Suprapubic skin (tissue), 4 donors: ENCODE measurements at regions not wholly inside any gene's neighbourhood (a gene's known extent, or its start where the extent isn't known, plus 50 kb on each side); places are given as distances from the start of the nearest gene placed in this dataset.
A peak's percentile ranks its signal among the peaks of the same experiment; 100 is the strongest.
"Not testable (repeated sequence)": the region's sequence is repeated elsewhere in the genome, so short reads cannot be mapped to it uniquely, and the experiment has no call there.

Source experiments
- DNase-seq, 2 donors: peaks; one replicate each; pipeline ENCODE4 v3.0.0-alpha.2; 2019; ENCODE audit warnings: low spot score in 2 of 2
- H3K27ac ChIP-seq: fragments of 200-600 bp; sonication (generic); one replicate; pipeline ENCODE4 v1.5.1; 2019
- H3K27me3 ChIP-seq: fragments of 200-600 bp; sonication (generic); one replicate; pipeline ENCODE4 v1.5.1; 2019
- H3K36me3 ChIP-seq: fragments of 200-600 bp; sonication (generic); one replicate; pipeline ENCODE4 v1.5.1; 2019
- H3K4me1 ChIP-seq: fragments of 200-600 bp; sonication (generic); one replicate; pipeline ENCODE4 v1.5.1; 2019
- H3K4me3 ChIP-seq: fragments of 200-600 bp; sonication (generic); one replicate; pipeline ENCODE4 v1.5.1; 2019; ENCODE audit warnings: mild to moderate bottlenecking
- H3K9me3 ChIP-seq: fragments of 200-600 bp; sonication (generic); one replicate; pipeline ENCODE4 v1.5.1; 2019
- CTCF ChIP-seq, 2 donors: fragments of 200-600 bp in 1 of 2; fragments of 450-650 bp in 1 of 2; sonication (generic) in 1 of 2; IDR thresholded peaks; one replicate each; pipeline ENCODE4 v1.5.1; 2016 to 2019; ENCODE audit warnings: antibody characterized with exemption in 2 of 2, mild to moderate bottlenecking in 1 of 2, moderate library complexity in 1 of 2
- EP300 ChIP-seq: sonication (generic); formaldehyde crosslinking; IDR thresholded peaks from one replicate; pipeline ENCODE4 v1.6.1; 2017; ENCODE audit warnings: antibody characterized with exemption
- POLR2A ChIP-seq, 2 donors: fragments of 450-650 bp; IDR thresholded peaks; one replicate each; pipeline ENCODE4 v1.6.1; 2017; ENCODE audit warnings: antibody characterized with exemption in 2 of 2, mild to moderate bottlenecking in 2 of 2, moderate library complexity in 2 of 2
- POLR2AphosphoS5 ChIP-seq, 3 donors: sonication (generic); formaldehyde crosslinking; IDR thresholded peaks; one replicate each; pipeline ENCODE4 v1.6.1; 2017; ENCODE audit warnings: antibody characterized with exemption in 3 of 3
- WGBS: methylation state at CpG from one replicate; pipeline ENCODE4 v1.1.5; 2018; 5-methylcytosine and 5-hydroxymethylcytosine counted together

DNA sequence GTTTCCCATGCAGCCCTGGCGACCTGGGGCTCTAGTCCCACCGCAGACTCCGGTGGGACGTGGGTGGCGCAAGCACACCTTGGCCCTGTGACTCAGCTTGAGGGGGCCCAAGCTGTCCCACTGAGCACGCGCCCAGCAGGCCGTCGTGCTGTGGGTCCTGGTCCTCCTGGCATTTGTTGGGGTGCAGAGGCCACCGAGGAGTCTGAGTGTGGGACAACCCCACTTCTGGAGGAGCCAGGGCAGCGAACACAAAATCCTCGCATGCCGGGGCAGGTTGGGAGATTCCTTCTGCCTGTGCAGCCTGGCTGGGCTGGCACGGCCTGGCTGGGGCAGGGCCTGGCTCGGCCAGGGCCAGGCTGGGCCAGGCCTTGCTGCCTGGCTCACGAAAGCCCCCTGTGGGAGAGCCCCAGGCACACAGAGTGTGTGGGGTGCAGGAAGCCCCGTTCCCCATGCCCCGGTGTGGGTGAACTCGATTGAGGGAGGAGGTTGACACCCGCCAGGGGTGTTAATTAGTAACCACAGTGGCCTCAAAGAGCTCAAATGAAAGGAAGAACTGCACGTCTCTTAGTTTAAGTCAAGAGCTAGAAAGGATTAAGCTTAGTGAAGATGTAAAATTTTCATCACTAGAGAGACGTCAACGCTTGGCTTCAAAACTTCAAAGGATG is 1808.5 kb upstream of the DEFB115 start:
- Histone ChIP-seq H3K27ac (no peak overlapping the region), H3K4me3 (no peak overlapping the region), H3K9me3 (no peaks in the 10 kb centered on the region), H3K36me3 (no peaks in the 10 kb centered on the region), H3K4me1 (peaks cover under 1% of the 10 kb centered on the region), H3K27me3 (peaks cover 16% of the 10 kb centered on the region)
- WGBS: 89% methylated on average over 7 of the region's 23 CpGs
- no peak for DNase-seq
- TF ChIP-seq POLR2A (IDR thresholded peaks at IDR 0.05): no peak
- TF ChIP-seq POLR2AphosphoS5 (IDR thresholded peaks at IDR 0.05): no peak
- no peak for TF ChIP-seq EP300
- TF ChIP-seq CTCF (IDR thresholded peaks at IDR 0.05): no peak

DNA sequence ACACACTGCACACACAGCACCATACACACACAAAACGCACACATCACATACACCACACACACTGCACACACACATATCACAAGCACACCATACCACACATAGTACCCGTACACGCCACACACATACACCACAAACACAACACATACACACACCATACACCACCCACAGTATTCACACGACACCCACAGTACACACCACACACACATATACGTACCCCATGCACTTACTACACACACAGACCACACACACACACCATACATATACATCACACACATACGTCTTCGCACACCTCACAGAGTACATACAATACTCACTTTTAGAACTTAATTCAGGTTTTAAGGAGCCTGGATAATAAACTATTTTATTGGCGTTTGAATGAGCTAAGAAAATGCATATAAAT is 1805.3 kb upstream of the DEFB115 start:
- H3K27ac ChIP-seq: no peak overlapping the region
- H3K4me3 ChIP-seq: no peak overlapping the region
- TF ChIP-seq EP300 (no peak), POLR2AphosphoS5 (IDR thresholded peaks at IDR 0.05) (no peak), CTCF (IDR thresholded peaks at IDR 0.05) (no peak), POLR2A (IDR thresholded peaks at IDR 0.05) (no peak)
- no peaks in the 10 kb centered on the region for H3K36me3 ChIP-seq
- 70% methylated on average over 7 of the region's 8 CpGs for WGBS
- peaks cover 15% of the 10 kb centered on the region for H3K27me3 ChIP-seq
- no peaks in the 10 kb centered on the region for H3K9me3 ChIP-seq
- no peaks in the 10 kb centered on the region for H3K4me1 ChIP-seq
- no peak for DNase-seq

GRCh38 chr20:29456987-29457693 is 1800.3 kb upstream of the DEFB115 start:
- WGBS: 61% methylated on average over 7 of the region's 7 CpGs
- not testable (repeated sequence) for H3K27ac ChIP-seq, H3K9me3 ChIP-seq

GRCh38 chr20:29472606-29473005 is 1784.9 kb upstream of the DEFB115 start:
- WGBS: 64% methylated on average over 3 of the region's 3 CpGs
- DNase-seq: no peak
- H3K4me3 ChIP-seq: no peak overlapping the region
- H3K4me1 ChIP-seq: no peaks in the 10 kb centered on the region
- H3K36me3 ChIP-seq: no peaks in the 10 kb centered on the region
- H3K9me3 ChIP-seq: peaks cover 5% of the 10 kb centered on the region
- TF ChIP-seq CTCF (IDR thresholded peaks at IDR 0.05): no peak
- TF ChIP-seq POLR2A (IDR thresholded peaks at IDR 0.05): no peak
- TF ChIP-seq EP300: no peak
- no peak for TF ChIP-seq POLR2AphosphoS5 (IDR thresholded peaks at IDR 0.05)
- H3K27ac ChIP-seq: no peak overlapping the region
- H3K27me3 ChIP-seq: no peaks in the 10 kb centered on the region

More at GRCh38 chr20:29456987-29457693, 1800.3 kb upstream of the DEFB115 start:
- not testable (repeated sequence) for DNase-seq, H3K27me3 ChIP-seq, H3K4me3 ChIP-seq, H3K36me3 ChIP-seq, H3K4me1 ChIP-seq

DNA sequence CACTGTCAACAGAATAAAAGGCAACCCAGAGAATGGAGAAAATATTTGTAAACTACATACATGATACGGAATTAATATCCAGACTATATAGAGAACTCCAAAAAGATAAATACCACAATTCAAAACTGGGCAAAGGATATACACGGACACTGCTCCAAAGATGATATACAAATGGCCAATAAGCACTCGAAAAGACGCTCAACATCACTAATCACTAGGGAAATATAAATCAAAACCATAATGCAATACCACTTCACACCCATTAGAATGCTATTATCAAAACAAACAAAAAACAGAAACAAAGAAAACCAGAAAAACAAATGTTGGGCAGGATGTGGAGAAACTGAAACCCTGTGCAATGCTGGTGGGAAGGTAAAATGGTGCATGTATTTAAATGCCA is 1764.6 kb upstream of the DEFB115 start:
- not testable (repeated sequence) for DNase-seq, H3K9me3 ChIP-seq, H3K36me3 ChIP-seq, H3K4me1 ChIP-seq, H3K27me3 ChIP-seq, H3K27ac ChIP-seq, H3K4me3 ChIP-seq
- WGBS: 76% methylated on average over 4 of the region's 4 CpGs

DNA sequence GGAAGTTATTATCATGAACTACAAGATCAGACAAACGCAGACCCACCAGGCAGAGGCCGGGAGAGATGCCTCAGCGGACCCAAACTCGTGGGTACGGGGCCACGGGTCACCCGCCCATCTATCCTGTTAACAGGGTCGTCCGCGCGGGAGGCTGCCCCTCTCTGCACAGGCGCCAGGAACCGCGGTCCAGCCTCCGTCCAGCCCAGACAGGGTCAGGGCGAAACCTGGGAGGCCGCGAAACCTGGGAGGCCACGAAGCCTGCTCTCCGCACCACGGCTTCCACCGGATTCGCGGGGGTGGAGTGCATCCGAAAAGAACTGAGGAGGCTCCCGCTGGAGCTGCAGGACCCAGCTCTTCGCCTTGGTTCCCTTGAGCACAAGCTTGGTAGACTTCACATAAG is 1760.7 kb upstream of the DEFB115 start:
- Histone ChIP-seq H3K4me3 (peak overlapping the region; percentile 43), H3K27ac (peak overlapping the region; percentile 1)
- not testable (repeated sequence) for H3K9me3 ChIP-seq, H3K36me3 ChIP-seq, H3K27me3 ChIP-seq, H3K4me1 ChIP-seq
- DNase-seq: peak in 1 of 2 donors; percentile 38
- WGBS: 55% methylated on average over 10 of the region's 27 CpGs
